ENCODE measurements at regions not wholly inside any gene's neighbourhood (a gene's known extent, or its start where the extent isn't known, plus 50 kb on each side); places are given as distances from the start of the nearest gene placed in this dataset.
"Not testable (repeated sequence)": the region's sequence is repeated elsewhere in the genome, so short reads cannot be mapped to it uniquely, and the experiment has no call there.

GRCh38 chr17:53628011-53628410, 194.7 kb upstream of the KIF2B start:
- TF ChIP-seq CTCF (IDR thresholded peaks at IDR 0.05; ENCODE audit: insufficient read depth, low read length) = no peak
- no peak overlapping the region for H3K4me3 ChIP-seq (ENCODE audit: low read depth, low read length)
- DNase-seq (ENCODE audit: low read depth) = peak; percentile 43

- no peak for TF ChIP-seq CTCF (IDR thresholded peaks at IDR 0.05; ENCODE audit: insufficient read depth, low read length)
- peak; percentile 59 for DNase-seq (ENCODE audit: low read depth)
Measured at GRCh38 chr17:53627511-53627910, 195.2 kb upstream of the KIF2B start.

GRCh38 chr17:53626286-53626685, 196.4 kb upstream of the KIF2B start:
- no peak overlapping the region for H3K4me3 ChIP-seq (ENCODE audit: low read depth, low read length)
- TF ChIP-seq CTCF (IDR thresholded peaks at IDR 0.05; ENCODE audit: insufficient read depth, low read length) = no peak
- peak; percentile 56 for DNase-seq (ENCODE audit: low read depth)

More at GRCh38 chr17:53627511-53627910, 195.2 kb upstream of the KIF2B start:
- no peak overlapping the region for H3K4me3 ChIP-seq (ENCODE audit: low read depth, low read length)

GRCh38 chr17:53619025-53619424, 203.7 kb upstream of the KIF2B start:
- no peak overlapping the region for H3K4me3 ChIP-seq (ENCODE audit: low read depth, low read length)
- DNase-seq (ENCODE audit: low read depth) = no peak
- TF ChIP-seq CTCF (IDR thresholded peaks at IDR 0.05; ENCODE audit: insufficient read depth, low read length) = no peak

GRCh38 chr17:53608208-53608607, 214.5 kb upstream of the KIF2B start:
- not testable (repeated sequence) for DNase-seq (ENCODE audit: low read depth); H3K4me3 ChIP-seq (ENCODE audit: low read depth, low read length)

GRCh38 chr17:53607475-53607874, 215.3 kb upstream of the KIF2B start:
- H3K4me3 ChIP-seq (ENCODE audit: low read depth, low read length) = no peak overlapping the region
- DNase-seq (ENCODE audit: low read depth) = no peak
- TF ChIP-seq CTCF (IDR thresholded peaks at IDR 0.05; ENCODE audit: insufficient read depth, low read length) = no peak

- TF ChIP-seq CTCF (IDR thresholded peaks at IDR 0.05; ENCODE audit: insufficient read depth, low read length) = no peak
- no peak for DNase-seq (ENCODE audit: low read depth)
- H3K4me3 ChIP-seq (ENCODE audit: low read depth, low read length) = no peak overlapping the region
Measured at GRCh38 chr17:53588317-53588716, 234.4 kb upstream of the KIF2B start.
